T-helper 2 cell treated with Interferon-gamma antibody and Interleukin-4, amounts not matched to agents 5 μg/mL and 100 μg/mL, for 36 hours (primary cell): ENCODE measurements at regions not wholly inside any gene's neighbourhood (a gene's known extent, or its start where the extent isn't known, plus 50 kb on each side); places are given as distances from the start of the nearest gene placed in this dataset.

Experiments
- DNase-seq: peaks from one replicate; pipeline ENCODE4 v3.0.0; 2021; ENCODE audit warnings: low spot score
- H3K27ac Mint-ChIP-seq: one replicate; pipeline ENCODE4 v1.8.0; 2021; ENCODE audit warnings: mild to moderate bottlenecking, mixed read lengths
- H3K27me3 Mint-ChIP-seq: one replicate; pipeline ENCODE4 v1.8.0; 2021; ENCODE audit warnings: low read depth, mixed read lengths
- H3K36me3 Mint-ChIP-seq: one replicate; pipeline ENCODE4 v1.8.0; 2021; ENCODE audit warnings: low read depth, mixed read lengths
- H3K4me1 Mint-ChIP-seq: one replicate; pipeline ENCODE4 v1.8.0; 2021; ENCODE audit warnings: low read depth, mixed read lengths
- H3K4me3 Mint-ChIP-seq: one replicate; pipeline ENCODE4 v1.8.0; 2022; ENCODE audit warnings: mild to moderate bottlenecking, moderate library complexity, mixed read lengths
- H3K9me3 Mint-ChIP-seq: one replicate; pipeline ENCODE4 v1.8.0; 2021; ENCODE audit warnings: mixed read lengths

GRCh38 chr4:15352524-15352923 is 75.3 kb upstream of the C1QTNF7 start:
- Mint-ChIP-seq H3K27me3 (peaks cover 16% of the 10 kb centered on the region), H3K27ac (no peak overlapping the region), H3K4me3 (no peak overlapping the region), H3K9me3 (no peaks in the 10 kb centered on the region), H3K36me3 (no peaks in the 10 kb centered on the region), H3K4me1 (peaks cover 7% of the 10 kb centered on the region)
- DNase-seq, result no peak

- Mint-ChIP-seq H3K4me1 (peaks cover 7% of the 10 kb centered on the region), H3K27ac (no peak overlapping the region), H3K36me3 (no peaks in the 10 kb centered on the region), H3K4me3 (no peak overlapping the region), H3K27me3 (peaks cover 19% of the 10 kb centered on the region), H3K9me3 (no peaks in the 10 kb centered on the region)
- no peak for DNase-seq
Observed at GRCh38 chr4:15353207-15353606, 74.6 kb upstream of the C1QTNF7 start.

GRCh38 chr4:15354371-15355297 is 73.2 kb upstream of the C1QTNF7 start:
- Mint-ChIP-seq H3K9me3 (no peaks in the 10 kb centered on the region), H3K27me3 (peaks cover 24% of the 10 kb centered on the region), H3K4me3 (no peak overlapping the region), H3K36me3 (no peaks in the 10 kb centered on the region), H3K4me1 (peaks cover 2% of the 10 kb centered on the region), H3K27ac (no peak overlapping the region)
- no peak for DNase-seq

DNA sequence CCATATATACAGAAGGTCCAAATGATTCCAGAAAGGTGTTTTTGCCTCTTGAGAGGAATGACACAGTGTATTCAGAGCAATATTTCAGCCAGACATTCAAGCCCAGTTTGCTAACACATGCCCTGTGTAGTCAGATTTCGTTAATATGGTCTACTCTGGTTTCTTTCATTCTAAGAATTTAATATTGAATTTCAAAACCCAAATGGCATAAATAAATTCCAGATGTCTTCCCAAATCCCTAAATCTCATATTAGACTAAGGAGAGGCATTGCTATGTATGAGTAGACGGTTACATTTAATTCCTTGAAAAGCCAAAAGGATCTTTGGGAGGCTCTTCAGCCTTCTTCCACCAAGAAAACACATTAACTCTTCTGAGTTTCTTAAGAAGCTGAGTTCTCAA is 66.3 kb upstream of the C1QTNF7 start:
- Mint-ChIP-seq H3K27ac (no peak overlapping the region), H3K27me3 (peaks cover 43% of the 10 kb centered on the region), H3K36me3 (no peaks in the 10 kb centered on the region), H3K4me3 (no peak overlapping the region), H3K9me3 (no peaks in the 10 kb centered on the region), H3K4me1 (peaks cover 2% of the 10 kb centered on the region)
- no peak for DNase-seq

- Mint-ChIP-seq H3K36me3 (no peaks in the 10 kb centered on the region), H3K9me3 (no peaks in the 10 kb centered on the region), H3K27ac (no peak overlapping the region), H3K4me3 (no peak overlapping the region), H3K4me1 (peaks cover 8% of the 10 kb centered on the region), H3K27me3 (peaks cover 43% of the 10 kb centered on the region)
- no peak for DNase-seq
Observed at GRCh38 chr4:15362541-15362940, 65.3 kb upstream of the C1QTNF7 start.

- DNase-seq, result no peak
- H3K9me3 Mint-ChIP-seq, result no peaks in the 10 kb centered on the region
- H3K4me3 Mint-ChIP-seq, result no peak overlapping the region
- H3K4me1 Mint-ChIP-seq, result peaks cover 19% of the 10 kb centered on the region
- no peak overlapping the region for H3K27ac Mint-ChIP-seq
- H3K36me3 Mint-ChIP-seq, result no peaks in the 10 kb centered on the region
- peaks cover 35% of the 10 kb centered on the region for H3K27me3 Mint-ChIP-seq
Observed at GRCh38 chr4:15364183-15364582, 63.6 kb upstream of the C1QTNF7 start.

- no peaks in the 10 kb centered on the region for H3K36me3 Mint-ChIP-seq
- H3K4me3 Mint-ChIP-seq, result no peak overlapping the region
- no peak overlapping the region for H3K27ac Mint-ChIP-seq
- no peaks in the 10 kb centered on the region for H3K9me3 Mint-ChIP-seq
- peaks cover 30% of the 10 kb centered on the region for H3K27me3 Mint-ChIP-seq
- peaks cover 22% of the 10 kb centered on the region for H3K4me1 Mint-ChIP-seq
- no peak for DNase-seq
Observed at GRCh38 chr4:15365641-15366040, 62.2 kb upstream of the C1QTNF7 start.

DNA sequence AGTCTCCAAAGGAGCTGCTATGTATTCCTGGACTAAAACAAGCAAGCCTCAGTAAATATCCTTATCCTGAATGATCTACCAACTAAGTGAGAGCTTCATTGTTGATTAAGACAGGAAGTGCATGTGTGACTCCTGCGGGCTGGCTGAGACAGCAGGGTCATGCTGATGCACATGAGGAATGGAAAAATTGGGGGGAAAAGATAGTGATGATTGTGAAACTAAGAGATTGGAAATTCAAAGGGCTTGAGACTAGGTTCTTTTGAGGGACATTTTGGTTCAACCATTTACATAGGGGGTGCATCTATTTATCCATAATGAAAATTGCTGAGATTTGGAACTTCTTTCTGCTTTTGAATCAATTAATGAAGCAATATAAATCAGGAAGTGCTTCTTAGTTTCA is 61.1 kb upstream of the C1QTNF7 start:
- H3K9me3 Mint-ChIP-seq, result no peaks in the 10 kb centered on the region
- H3K4me1 Mint-ChIP-seq, result peaks cover 26% of the 10 kb centered on the region
- no peak for DNase-seq
- H3K27me3 Mint-ChIP-seq, result peaks cover 23% of the 10 kb centered on the region
- H3K27ac Mint-ChIP-seq, result no peak overlapping the region
- H3K36me3 Mint-ChIP-seq, result no peaks in the 10 kb centered on the region
- no peak overlapping the region for H3K4me3 Mint-ChIP-seq

DNA sequence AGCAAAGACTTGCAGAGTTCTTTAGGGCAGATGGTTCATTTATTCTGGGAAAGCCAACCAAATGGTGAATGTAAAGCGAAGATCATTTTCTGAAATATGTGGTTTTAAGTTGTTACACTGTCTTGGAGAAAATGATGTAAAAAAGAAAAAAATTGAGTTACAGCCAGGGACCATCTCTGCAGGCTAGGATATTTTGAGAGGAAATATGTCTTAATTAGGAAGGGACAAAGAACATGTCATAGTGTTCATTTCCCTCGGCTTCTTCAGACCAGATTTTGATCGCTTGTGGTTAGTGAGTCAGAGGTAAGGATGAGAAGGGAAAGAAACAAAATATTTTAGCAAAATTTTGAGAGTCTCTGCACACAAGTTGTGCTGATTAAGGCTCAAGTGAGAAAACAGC is 59.0 kb upstream of the C1QTNF7 start:
- Mint-ChIP-seq H3K4me3 (peak overlapping the region; percentile 42), H3K36me3 (no peaks in the 10 kb centered on the region), H3K9me3 (no peaks in the 10 kb centered on the region), H3K27ac (peak overlapping the region; percentile 42), H3K27me3 (peaks cover 8% of the 10 kb centered on the region), H3K4me1 (peaks cover 39% of the 10 kb centered on the region)
- peak; percentile 32 for DNase-seq

DNA sequence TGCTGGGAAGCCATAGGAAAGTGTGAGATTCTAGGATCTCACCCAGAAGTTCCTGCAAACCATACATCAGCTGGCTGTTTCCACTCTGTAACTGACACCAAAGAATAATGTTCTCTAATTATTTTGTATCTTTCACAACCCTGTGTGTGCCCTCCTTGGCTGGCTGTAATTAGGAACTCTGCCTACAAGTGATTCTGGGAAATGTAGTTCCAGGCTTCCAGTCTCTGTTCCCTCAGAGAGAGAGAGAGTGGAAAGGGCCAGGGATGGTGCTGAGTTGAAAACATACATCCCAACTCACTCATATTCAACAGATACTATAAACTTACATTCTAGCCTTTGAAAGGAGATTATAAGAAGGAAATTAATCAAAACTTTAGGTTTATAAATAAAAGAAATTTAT is 57.5 kb upstream of the C1QTNF7 start:
- Mint-ChIP-seq H3K27ac (no peak overlapping the region), H3K9me3 (no peaks in the 10 kb centered on the region), H3K27me3 (peaks cover 3% of the 10 kb centered on the region), H3K36me3 (no peaks in the 10 kb centered on the region), H3K4me1 (peaks cover 52% of the 10 kb centered on the region), H3K4me3 (no peak overlapping the region)
- DNase-seq, result no peak

DNA sequence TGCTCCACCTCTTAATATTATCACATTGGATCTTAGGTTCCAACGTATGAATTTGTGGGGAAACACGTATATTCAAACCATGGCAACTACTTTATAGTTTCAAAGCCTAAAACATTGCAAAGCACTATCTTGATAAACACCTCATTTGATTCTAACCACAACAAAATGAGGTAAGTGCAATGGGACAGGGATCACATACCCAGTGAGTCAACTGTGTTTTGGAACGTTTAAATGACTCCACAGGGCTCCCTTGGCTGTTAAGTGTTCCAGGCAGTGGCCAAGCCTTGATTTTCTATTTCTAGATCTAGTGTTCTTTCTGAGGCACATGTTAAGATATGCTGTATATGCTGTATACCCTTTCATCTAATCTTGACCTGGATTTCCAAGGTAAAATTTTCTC is 54.5 kb upstream of the C1QTNF7 start:
- DNase-seq, result peak; percentile 48
- H3K4me3 Mint-ChIP-seq, result no peak overlapping the region
- H3K27ac Mint-ChIP-seq, result peak overlapping the region; percentile 43
- no peaks in the 10 kb centered on the region for H3K27me3 Mint-ChIP-seq
- peaks cover 2% of the 10 kb centered on the region for H3K36me3 Mint-ChIP-seq
- H3K4me1 Mint-ChIP-seq, result peaks cover 70% of the 10 kb centered on the region
- no peaks in the 10 kb centered on the region for H3K9me3 Mint-ChIP-seq

DNA sequence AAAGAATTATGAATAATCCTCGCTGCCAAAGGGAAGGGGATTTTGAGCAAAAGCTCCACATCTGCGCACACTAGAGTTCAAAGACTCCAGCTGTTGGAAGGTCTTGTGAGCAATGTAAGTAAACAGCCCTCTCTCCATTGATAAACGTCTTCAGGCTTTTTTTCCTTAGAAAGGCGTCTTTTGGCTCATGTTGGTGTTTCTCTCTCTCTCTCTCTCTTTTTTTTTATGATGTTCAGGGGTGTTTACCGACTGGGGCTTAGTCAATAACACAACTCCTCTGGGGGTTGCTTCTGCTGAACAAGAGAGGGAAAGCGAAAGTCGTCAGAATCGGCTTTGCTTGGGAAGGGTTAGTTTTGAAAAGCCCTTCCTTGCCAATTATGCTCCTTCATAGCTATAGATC is 53.2 kb upstream of the C1QTNF7 start:
- H3K4me1 Mint-ChIP-seq, result peaks cover 64% of the 10 kb centered on the region
- no peaks in the 10 kb centered on the region for H3K27me3 Mint-ChIP-seq
- H3K9me3 Mint-ChIP-seq, result no peaks in the 10 kb centered on the region
- no peak overlapping the region for H3K27ac Mint-ChIP-seq
- H3K4me3 Mint-ChIP-seq, result no peak overlapping the region
- peaks cover 2% of the 10 kb centered on the region for H3K36me3 Mint-ChIP-seq
- DNase-seq, result no peak

GRCh38 chr4:15375667-15376066 is 52.2 kb upstream of the C1QTNF7 start:
- no peaks in the 10 kb centered on the region for H3K27me3 Mint-ChIP-seq
- H3K36me3 Mint-ChIP-seq, result peaks cover 2% of the 10 kb centered on the region
- peak overlapping the region; percentile 44 for H3K27ac Mint-ChIP-seq
- no peak for DNase-seq
- H3K4me1 Mint-ChIP-seq, result peaks cover 62% of the 10 kb centered on the region
- no peaks in the 10 kb centered on the region for H3K9me3 Mint-ChIP-seq
- peak overlapping the region; percentile 45 for H3K4me3 Mint-ChIP-seq

DNA sequence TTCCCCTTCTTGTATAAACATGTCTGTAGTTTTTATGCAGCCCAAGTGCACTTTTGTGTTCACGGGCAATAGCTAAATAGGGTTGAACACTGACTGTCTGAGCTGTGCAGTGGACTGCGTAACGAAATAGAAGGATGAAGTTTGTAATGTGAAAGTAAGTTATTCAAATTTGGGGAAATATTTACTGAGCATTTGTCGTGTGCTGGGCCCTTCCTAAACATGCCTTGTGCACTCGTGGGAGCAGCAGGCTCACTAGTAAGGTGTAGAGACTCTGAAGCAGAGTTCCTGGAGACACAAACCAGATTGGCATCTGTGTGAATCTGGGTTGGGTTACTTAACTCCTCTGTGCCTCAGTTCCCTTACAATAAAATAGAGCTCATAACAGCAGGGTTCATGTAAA is 51.7 kb upstream of the C1QTNF7 start:
- no peak for DNase-seq
- H3K4me3 Mint-ChIP-seq, result peak overlapping the region; percentile 45
- H3K27ac Mint-ChIP-seq, result peak overlapping the region; percentile 44
- no peaks in the 10 kb centered on the region for H3K27me3 Mint-ChIP-seq
- H3K9me3 Mint-ChIP-seq, result no peaks in the 10 kb centered on the region
- peaks cover 2% of the 10 kb centered on the region for H3K36me3 Mint-ChIP-seq
- H3K4me1 Mint-ChIP-seq, result peaks cover 59% of the 10 kb centered on the region

- Mint-ChIP-seq H3K36me3 (peaks cover 2% of the 10 kb centered on the region), H3K27ac (peak overlapping the region; percentile 1), H3K9me3 (no peaks in the 10 kb centered on the region), H3K4me3 (no peak overlapping the region), H3K4me1 (peaks cover 59% of the 10 kb centered on the region), H3K27me3 (no peaks in the 10 kb centered on the region)
- DNase-seq, result no peak
Observed at GRCh38 chr4:15376594-15376993, 51.2 kb upstream of the C1QTNF7 start.
